ENCODE measurements at regions not wholly inside any gene's neighbourhood (a gene's known extent, or its start where the extent isn't known, plus 50 kb on each side); places are given as distances from the start of the nearest gene placed in this dataset.

GRCh38 chr12:97229004-97229403, 233.6 kb upstream of the RMST start:
- no peak overlapping the region for H3K27ac Mint-ChIP-seq (ENCODE audit: unreplicated experiment)
- H3K36me3 Mint-ChIP-seq (ENCODE audit: unreplicated experiment), result no peaks in the 10 kb centered on the region
- no peaks in the 10 kb centered on the region for H3K4me1 Mint-ChIP-seq (ENCODE audit: unreplicated experiment)
- no peak for DNase-seq (ENCODE audit: extremely low spot score, unreplicated experiment)
- no peak for TF ChIP-seq CTCF (IDR thresholded peaks at IDR 0.05)
- peaks cover 16% of the 10 kb centered on the region for H3K9me3 Mint-ChIP-seq (ENCODE audit: unreplicated experiment)
- H3K4me3 Mint-ChIP-seq (ENCODE audit: unreplicated experiment), result no peak overlapping the region
- no peaks in the 10 kb centered on the region for H3K27me3 Mint-ChIP-seq (ENCODE audit: unreplicated experiment)

- Mint-ChIP-seq H3K27me3 (ENCODE audit: unreplicated experiment) (no peaks in the 10 kb centered on the region), H3K36me3 (ENCODE audit: unreplicated experiment) (no peaks in the 10 kb centered on the region), H3K4me3 (ENCODE audit: unreplicated experiment) (no peak overlapping the region), H3K27ac (ENCODE audit: unreplicated experiment) (no peak overlapping the region), H3K4me1 (ENCODE audit: unreplicated experiment) (no peaks in the 10 kb centered on the region), H3K9me3 (ENCODE audit: unreplicated experiment) (no peaks in the 10 kb centered on the region)
- no peak for DNase-seq (ENCODE audit: extremely low spot score, unreplicated experiment)
- TF ChIP-seq CTCF (IDR thresholded peaks at IDR 0.05), result no peak
Observed at GRCh38 chr12:97235102-97235501, 227.5 kb upstream of the RMST start.

DNA sequence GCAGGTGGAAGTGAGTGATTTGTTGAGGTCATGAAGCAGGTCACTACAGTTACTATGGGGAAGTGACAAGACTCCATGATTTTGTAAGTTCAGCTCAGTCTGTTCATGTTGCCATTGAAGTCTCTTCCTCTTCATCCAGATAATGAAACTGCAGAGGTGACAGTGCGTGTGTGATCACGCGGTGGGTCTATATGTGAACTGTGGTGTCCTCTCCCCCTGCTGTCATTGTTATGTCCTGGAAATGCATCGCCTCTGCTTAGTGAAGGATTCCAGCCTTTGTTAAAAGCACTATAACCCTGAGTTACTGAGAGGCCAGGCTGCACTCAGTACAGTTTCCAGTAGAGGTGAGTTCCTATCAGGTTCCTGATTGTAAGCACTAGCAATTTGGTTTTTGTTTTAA, 216.2 kb upstream of the RMST start:
- Mint-ChIP-seq H3K4me1 (ENCODE audit: unreplicated experiment) (no peaks in the 10 kb centered on the region), H3K9me3 (ENCODE audit: unreplicated experiment) (peaks cover 4% of the 10 kb centered on the region), H3K4me3 (ENCODE audit: unreplicated experiment) (no peak overlapping the region), H3K36me3 (ENCODE audit: unreplicated experiment) (no peaks in the 10 kb centered on the region), H3K27ac (ENCODE audit: unreplicated experiment) (no peak overlapping the region), H3K27me3 (ENCODE audit: unreplicated experiment) (no peaks in the 10 kb centered on the region)
- DNase-seq (ENCODE audit: extremely low spot score, unreplicated experiment), result no peak
- no peak for TF ChIP-seq CTCF (IDR thresholded peaks at IDR 0.05)

DNA sequence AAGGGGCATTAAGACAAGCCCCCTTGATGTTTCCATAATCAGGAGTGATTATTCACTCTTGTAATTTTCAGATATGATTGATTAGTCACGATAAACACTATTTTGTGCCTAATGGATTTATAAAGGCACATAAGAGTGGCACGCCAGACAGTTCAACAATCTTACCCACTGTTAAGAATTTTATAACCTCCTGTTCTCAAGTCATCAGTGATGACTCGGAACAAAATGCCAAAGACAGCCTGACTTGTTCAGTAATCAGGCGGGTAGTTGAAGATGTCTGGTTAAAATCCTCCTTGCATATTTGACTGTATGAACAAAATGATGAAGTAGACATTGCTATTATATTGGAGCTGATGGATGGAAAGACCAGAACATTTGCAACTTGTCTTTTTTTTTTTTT, 212.1 kb upstream of the RMST start:
- no peak for DNase-seq (ENCODE audit: extremely low spot score, unreplicated experiment)

DNA sequence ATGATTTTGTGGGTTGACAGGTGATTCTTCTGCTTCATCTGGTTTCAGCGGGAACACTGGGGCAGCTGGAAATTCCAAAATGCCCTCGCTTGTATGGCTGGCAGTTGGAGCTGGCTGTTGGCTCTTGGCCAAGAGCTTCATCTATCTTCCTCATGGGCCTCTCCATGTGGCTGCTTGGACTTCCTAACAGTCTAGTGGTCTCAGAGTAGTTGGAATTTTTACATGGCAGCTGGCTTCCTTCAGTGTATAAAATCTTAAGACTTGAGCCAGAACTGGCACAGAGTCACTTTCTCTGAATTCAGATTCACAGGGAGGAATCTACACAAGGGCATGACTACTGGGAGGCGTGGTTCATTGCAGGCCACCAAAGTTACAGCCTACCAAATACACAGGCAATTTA, 204.9 kb upstream of the RMST start:
- DNase-seq (ENCODE audit: extremely low spot score, unreplicated experiment), result no peak
- Mint-ChIP-seq H3K27me3 (ENCODE audit: unreplicated experiment) (no peaks in the 10 kb centered on the region), H3K4me1 (ENCODE audit: unreplicated experiment) (no peaks in the 10 kb centered on the region), H3K36me3 (ENCODE audit: unreplicated experiment) (no peaks in the 10 kb centered on the region), H3K27ac (ENCODE audit: unreplicated experiment) (no peak overlapping the region), H3K9me3 (ENCODE audit: unreplicated experiment) (peaks cover under 1% of the 10 kb centered on the region), H3K4me3 (ENCODE audit: unreplicated experiment) (no peak overlapping the region)
- no peak for TF ChIP-seq CTCF (IDR thresholded peaks at IDR 0.05)

More for the DNA sequence above, 212.1 kb upstream of the RMST start:
- Mint-ChIP-seq H3K4me3 (ENCODE audit: unreplicated experiment) (no peak overlapping the region), H3K9me3 (ENCODE audit: unreplicated experiment) (peaks cover 4% of the 10 kb centered on the region), H3K36me3 (ENCODE audit: unreplicated experiment) (no peaks in the 10 kb centered on the region), H3K27me3 (ENCODE audit: unreplicated experiment) (no peaks in the 10 kb centered on the region), H3K27ac (ENCODE audit: unreplicated experiment) (no peak overlapping the region), H3K4me1 (ENCODE audit: unreplicated experiment) (no peaks in the 10 kb centered on the region)
- TF ChIP-seq CTCF (IDR thresholded peaks at IDR 0.05), result no peak
